Right hindlimb (tissue), 1 donor: ENCODE measurements at regions not wholly inside any gene's neighbourhood (a gene's known extent, or its start where the extent isn't known, plus 50 kb on each side); places are given as distances from the start of the nearest gene placed in this dataset.
A peak's percentile ranks its signal among the peaks of the same experiment; 100 is the strongest.

Experiments
- DNase-seq: peaks from one replicate; pipeline ENCODE4 v3.0.0-alpha.2; 2018

DNA sequence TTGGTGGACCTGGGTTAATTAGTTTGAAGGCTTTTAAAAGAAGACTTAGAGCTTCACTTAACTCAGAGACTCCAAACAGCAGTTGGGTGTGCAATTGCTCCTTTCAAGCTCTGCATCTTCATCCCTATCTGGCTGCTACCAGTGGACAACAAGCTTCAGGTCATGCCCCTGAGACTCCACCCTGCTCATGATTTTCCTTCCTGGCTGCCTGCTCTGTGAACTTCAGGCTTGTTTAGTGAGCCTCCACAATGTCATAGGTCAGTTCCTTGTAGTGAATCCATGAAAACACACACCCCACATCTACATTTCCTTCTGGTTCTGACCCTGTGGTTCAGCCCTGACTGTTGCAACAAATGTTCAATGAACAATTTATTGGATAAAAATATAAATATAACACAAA is 61.1 kb upstream of the MARCKS start:
- no peak for DNase-seq

DNA sequence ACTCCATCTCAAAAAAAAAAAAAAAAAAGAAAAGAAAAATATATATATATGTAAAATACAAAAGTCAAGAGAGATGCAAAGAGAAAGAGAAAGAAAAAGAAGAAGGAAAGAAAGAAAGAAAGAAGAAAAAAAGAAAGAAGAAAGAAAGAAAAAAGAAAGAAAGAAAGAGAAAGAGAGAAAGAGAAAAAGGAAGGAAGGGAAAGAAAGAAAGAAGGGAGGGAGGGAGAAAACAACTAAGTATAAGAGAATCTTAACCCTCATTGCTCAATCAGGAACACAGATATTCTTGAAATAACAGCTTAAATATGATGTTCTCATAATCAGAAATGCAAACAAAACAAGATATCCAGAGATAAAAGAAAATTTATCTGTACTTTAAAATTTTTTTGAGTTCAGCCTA is 54.4 kb upstream of the MARCKS start:
- DNase-seq = no peak

DNA sequence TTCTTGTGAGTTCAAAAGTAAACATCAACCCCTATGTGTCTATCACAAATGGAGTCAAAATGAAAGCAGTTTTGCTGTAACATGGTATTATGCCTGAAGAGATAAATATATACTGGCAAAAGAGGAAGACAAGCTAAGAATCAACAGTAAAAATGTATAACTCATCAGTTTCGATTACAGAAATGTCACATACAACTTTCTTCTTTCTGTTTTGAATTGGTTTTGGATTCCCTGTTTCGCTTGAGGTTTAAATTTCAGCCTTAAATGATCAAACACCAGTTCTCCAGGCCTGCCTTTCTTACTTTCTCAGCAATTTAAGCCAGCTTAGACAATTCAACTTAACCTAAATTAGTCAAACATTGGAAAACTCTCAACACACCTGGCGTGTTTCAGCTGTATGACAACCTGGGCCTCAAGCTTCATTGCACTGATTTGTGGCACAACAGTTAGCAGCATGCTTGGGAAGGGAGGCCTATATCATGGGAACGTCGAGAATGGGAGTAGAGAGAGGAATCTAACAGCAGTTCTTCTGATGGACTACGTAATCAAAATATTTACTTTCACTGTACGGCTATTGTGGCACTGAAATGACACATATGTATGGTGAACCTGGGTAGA is 51.9 kb upstream of the MARCKS start:
- DNase-seq = no peak

GRCh38 chr6:113805811-113806495 is 51.2 kb upstream of the MARCKS start:
- DNase-seq = peak; percentile 76
